K562 (cell line): ENCODE measurements at regions not wholly inside any gene's neighbourhood (a gene's known extent, or its start where the extent isn't known, plus 50 kb on each side); places are given as distances from the start of the nearest gene placed in this dataset.

Experiments used
- ATAC-seq: fragments of 200-7000 bp; cut with Tn5 transposase; 3 replicates; pipeline ENCODE4 v1.9.1; 2020; ENCODE audit warnings: moderate library complexity
- BruUV-seq: library from RNA; stranded (reverse); fragments of 400-500 nt; replicated peaks from 2 replicates; lab custom pipeline; 2021; lab: Mats Ljungman, UMichigan
- CTCF ChIA-PET: fragments of 300-600 bp; formaldehyde crosslinking; extraction: SDS; loops from one replicate; lab custom pipeline; 2021; ENCODE audit warnings: low intra/inter-chr PET ratio; lab: Yijun Ruan, JAX
- POLR2A ChIA-PET: fragments of 300-600, 350-650 bp; sonication (Branson Sonifier 250); formaldehyde crosslinking; extraction: SDS; loops from one replicate; lab custom pipeline; 2021; ENCODE audit warnings: antibody characterized with exemption, inconsistent platforms; lab: Yijun Ruan, JAX
- DNase-seq, 4 experiments: peaks; one replicate each; pipeline versions ENCODE4 v3.0.0 to v3.0.0-alpha.2; 2011 to 2018; ENCODE audit warnings: low spot score in 3 of 4, mixed read lengths in 3 of 4; ENCODE audit errors: extremely low read depth in 1 of 4
- FAIRE-seq: peaks from 2 replicates; lab custom pipeline; 2011; peaks lifted over from hg19 to GRCh38; lab: Jason Lieb, UNC
- H2AFZ ChIP-seq: 2 replicates; pipeline ENCODE4 v1.6.0; 2011; ENCODE audit warnings: low read depth, low read length, control low read depth, inconsistent platforms
- H3K27ac ChIP-seq: fragments of 200-600 bp; 3 replicates; pipeline ENCODE4 v1.8.0; 2011; ENCODE audit warnings: low read depth, mild to moderate bottlenecking, control low read depth, inconsistent platforms, low read length, moderate library complexity, mixed read lengths; ENCODE audit errors: extremely low read depth
- H3K27me3 ChIP-seq, 2 experiments: fragments of 300-600 bp in 1 of 2; 2 replicates in 1 of 2; 3 replicates in 1 of 2; pipeline versions ENCODE4 v1.6.0 to v1.8.0; 2011; ENCODE audit warnings: inconsistent platforms in 2 of 2, low read length in 2 of 2, mild to moderate bottlenecking in 1 of 2, mixed read lengths in 1 of 2, moderate library complexity in 1 of 2; ENCODE audit not compliant: control insufficient read depth in 2 of 2, insufficient read depth in 2 of 2
- H3K36me3 ChIP-seq: fragments of 300-600 bp; 3 replicates; pipeline ENCODE4 v1.8.0; 2011; ENCODE audit warnings: mild to moderate bottlenecking, low read length, inconsistent platforms; ENCODE audit not compliant: control insufficient read depth, insufficient read depth
- H3K4me1 ChIP-seq, 2 experiments: fragments of 200-600 bp in 1 of 2; replicated peaks in 1 of 2; 2 replicates in 1 of 2; 3 replicates in 1 of 2; pipeline versions ENCODE4 v1.5.1 to v1.8.0; 2011; ENCODE audit warnings: inconsistent platforms in 2 of 2, low read length in 2 of 2, mild to moderate bottlenecking in 1 of 2, mixed read lengths in 1 of 2, moderate library complexity in 1 of 2; ENCODE audit not compliant: control insufficient read depth in 2 of 2, insufficient read depth in 2 of 2
- H3K4me2 ChIP-seq: 2 replicates; pipeline ENCODE4 v1.6.1; 2011; ENCODE audit warnings: low read length, control low read depth, inconsistent platforms, mixed read lengths; ENCODE audit not compliant: insufficient read depth
- H3K4me3 ChIP-seq: fragments of 200-600 bp; sonication (generic), shearing (Covaris generic); 2 replicates; pipeline ENCODE4 v1.5.1; 2016; ENCODE audit warnings: control low read depth, inconsistent platforms
- H3K79me2 ChIP-seq: fragments of 200-600 bp; 3 replicates; pipeline ENCODE4 v1.8.0; 2011; ENCODE audit warnings: low read length, inconsistent platforms; ENCODE audit not compliant: control insufficient read depth, insufficient read depth
- H3K9ac ChIP-seq, 2 experiments: 2 replicates each; pipeline versions ENCODE4 v1.6.0 to v1.6.1; 2011; ENCODE audit warnings: low read depth in 2 of 2, low read length in 2 of 2, control low read depth in 1 of 2, inconsistent platforms in 1 of 2, mild to moderate bottlenecking in 1 of 2, mixed read lengths in 1 of 2; ENCODE audit not compliant: insufficient read depth in 1 of 2
- H3K9me1 ChIP-seq: one replicate; pipeline ENCODE4 v1.6.0; 2011; ENCODE audit warnings: inconsistent platforms, mild to moderate bottlenecking, low read length, moderate library complexity; ENCODE audit not compliant: control insufficient read depth, insufficient read depth
- H3K9me3 ChIP-seq: replicated peaks from 2 replicates; pipeline ENCODE4 v1.5.1; 2011; ENCODE audit warnings: low read depth, low read length, inconsistent platforms; ENCODE audit not compliant: control insufficient read depth, insufficient read depth
- H4K20me1 ChIP-seq: replicated peaks from 2 replicates; pipeline ENCODE4 v1.6.1; 2011; ENCODE audit warnings: low read length, inconsistent platforms, mixed read lengths; ENCODE audit not compliant: control insufficient read depth, insufficient read depth
- CHD2 ChIP-seq: IDR thresholded peaks from 2 replicates; pipeline ENCODE4 v1.6.1; 2011; ENCODE audit warnings: low read depth, low read length
- ETS2 ChIP-seq: IDR thresholded peaks from 2 replicates; pipeline ENCODE4 v1.6.1; 2016; ENCODE audit warnings: borderline replicate concordance, missing genetic modification characterization, mild to moderate bottlenecking, moderate library complexity, missing compliant biosample characterization; ENCODE audit not compliant: poor library complexity, severe bottlenecking
- GATAD2B ChIP-seq: fragments of 450-650 bp; IDR thresholded peaks from 2 replicates; pipeline ENCODE4 v1.6.1; 2017; ENCODE audit warnings: mild to moderate bottlenecking, borderline replicate concordance
- HEY1 ChIP-seq: fragments of 250-450 bp; sonication (Bioruptor Pico); IDR thresholded peaks from 2 replicates; pipeline ENCODE4 v1.5.0; 2020; ENCODE audit warnings: mild to moderate bottlenecking, moderate library complexity, borderline replicate concordance
- HNRNPH1 ChIP-seq: fragments of 200-400 bp; formaldehyde crosslinking; optimal IDR thresholded peaks from 2 replicates; pipeline ENCODE3; 2017; ENCODE audit warnings: low read depth, mild to moderate bottlenecking, low read length, moderate library complexity
- ILK ChIP-seq: fragments of 450-650 bp; IDR thresholded peaks from 2 replicates; pipeline ENCODE4 v1.6.1; 2016; ENCODE audit warnings: missing genetic modification characterization, low read depth, mild to moderate bottlenecking, missing compliant biosample characterization, moderate library complexity, borderline replicate concordance
- NR2C1 ChIP-seq, 2 experiments: fragments of 450-650 bp; IDR thresholded peaks; 2 replicates each; pipeline ENCODE4 v1.6.1; 2017; ENCODE audit warnings: mild to moderate bottlenecking in 2 of 2, antibody characterized with exemption in 1 of 2, inconsistent platforms in 1 of 2, missing compliant biosample characterization in 1 of 2, missing genetic modification characterization in 1 of 2
- POLR2A ChIP-seq: fragments of 450-650 bp; conservative IDR thresholded peaks from 2 replicates; pipeline ENCODE4 v1.6.1; 2016
- POLR2H ChIP-seq: IDR thresholded peaks from 2 replicates; pipeline ENCODE4 v1.6.1; 2016; ENCODE audit warnings: missing genetic modification characterization, low read depth, mild to moderate bottlenecking, control low read depth, missing compliant biosample characterization, moderate library complexity
- TCF7L2 ChIP-seq: fragments of 150-350 bp; IDR thresholded peaks from 2 replicates; pipeline ENCODE4 v1.6.1; 2016; ENCODE audit warnings: low read depth, mild to moderate bottlenecking, low read length, moderate library complexity
- ZBTB17 ChIP-seq: fragments of 450-650 bp; formaldehyde crosslinking; IDR thresholded peaks from 2 replicates; pipeline ENCODE4 v1.4.0; 2020; ENCODE audit warnings: mild to moderate bottlenecking
- ZNF764 ChIP-seq: fragments of 250-450 bp; sonication (Bioruptor Pico); IDR thresholded peaks from 2 replicates; pipeline ENCODE4 v1.4.0; 2020; ENCODE audit warnings: low read depth, mild to moderate bottlenecking, moderate library complexity
- WGBS: fragments of 100-300 bp; shearing (Covaris generic); methylation state at CpG from one replicate; pipeline ENCODE4 v1.1.6; 2016; ENCODE audit warnings: low coverage, mixed read lengths; ENCODE audit not compliant: insufficient coverage; ENCODE audit errors: missing lambda C conversion rate; 5-methylcytosine and 5-hydroxymethylcytosine counted together
- in situ Hi-C: fragments of 300-500 bp; cut with MboI; formaldehyde crosslinking; loops from 4 replicates; pipeline ENCODE4 v1.15.0; 2018; ENCODE audit warnings: inconsistent platforms, mixed read lengths
- intact Hi-C: fragments of 100-400 bp; cut with micrococcal nuclease; formaldehyde crosslinking; loops from 2 replicates; pipeline ENCODE4 v1.14.2; 2022
- TF ChIP-seq, protein P1 (sequence below): fragments of 250-450 bp; sonication (Bioruptor Pico); IDR thresholded peaks from 2 replicates; pipeline ENCODE4 v1.5.1; 2021; ENCODE audit warnings: mild to moderate bottlenecking
- TF ChIP-seq, protein P2 (sequence below): fragments of 250-450 bp; sonication (Bioruptor Pico); IDR thresholded peaks from 2 replicates; pipeline ENCODE4 v1.4.0; 2020; ENCODE audit warnings: mild to moderate bottlenecking, moderate library complexity, borderline replicate concordance

DNA sequence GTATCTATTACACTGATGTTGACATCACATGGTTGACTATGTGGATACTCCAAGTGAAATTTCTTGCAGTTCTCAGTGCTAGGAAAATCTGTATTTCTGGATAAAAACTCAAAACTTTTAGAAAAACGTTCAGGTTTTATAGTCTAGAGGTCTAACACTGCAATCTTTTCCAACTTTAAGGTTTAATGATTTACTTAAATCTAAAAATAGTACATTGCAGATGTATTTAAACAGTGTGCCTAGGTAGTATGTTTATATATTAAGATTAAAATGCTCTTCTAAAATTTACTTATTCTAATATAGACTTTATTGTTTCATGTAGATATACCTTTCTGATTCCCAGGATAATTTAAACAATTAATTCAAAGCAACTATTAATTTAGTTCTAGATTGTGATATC, 98.3 kb downstream of the SH3YL1 start (continued):
- TF ChIP-seq HNRNPH1: no peak
- TF ChIP-seq POLR2A: no peak
- no peak for TF ChIP-seq GATAD2B
- no peak for TF ChIP-seq NR2C1 (IDR thresholded peaks at IDR 0.05)
- no peak for TF ChIP-seq NR2C1 (tag; IDR thresholded peaks at IDR 0.05)
- TF ChIP-seq, protein P1, sequence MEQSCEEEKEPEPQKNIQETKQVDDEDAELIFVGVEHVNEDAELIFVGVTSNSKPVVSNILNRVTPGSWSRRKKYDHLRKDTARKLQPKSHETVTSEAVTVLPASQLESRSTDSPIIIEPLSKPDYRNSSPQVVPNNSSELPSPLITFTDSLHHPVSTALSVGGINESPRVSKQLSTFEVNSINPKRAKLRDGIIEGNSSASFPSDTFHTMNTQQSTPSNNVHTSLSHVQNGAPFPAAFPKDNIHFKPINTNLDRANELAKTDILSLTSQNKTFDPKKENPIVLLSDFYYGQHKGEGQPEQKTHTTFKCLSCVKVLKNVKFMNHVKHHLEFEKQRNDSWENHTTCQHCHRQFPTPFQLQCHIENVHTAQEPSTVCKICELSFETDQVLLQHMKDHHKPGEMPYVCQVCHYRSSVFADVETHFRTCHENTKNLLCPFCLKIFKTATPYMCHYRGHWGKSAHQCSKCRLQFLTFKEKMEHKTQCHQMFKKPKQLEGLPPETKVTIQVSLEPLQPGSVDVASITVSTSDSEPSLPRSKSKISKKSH: no peak
- TF ChIP-seq ETS2 (tag): no peak
- no peak for TF ChIP-seq CHD2
- TF ChIP-seq HEY1 (CRISPR knock-in tag): no peak

DNA sequence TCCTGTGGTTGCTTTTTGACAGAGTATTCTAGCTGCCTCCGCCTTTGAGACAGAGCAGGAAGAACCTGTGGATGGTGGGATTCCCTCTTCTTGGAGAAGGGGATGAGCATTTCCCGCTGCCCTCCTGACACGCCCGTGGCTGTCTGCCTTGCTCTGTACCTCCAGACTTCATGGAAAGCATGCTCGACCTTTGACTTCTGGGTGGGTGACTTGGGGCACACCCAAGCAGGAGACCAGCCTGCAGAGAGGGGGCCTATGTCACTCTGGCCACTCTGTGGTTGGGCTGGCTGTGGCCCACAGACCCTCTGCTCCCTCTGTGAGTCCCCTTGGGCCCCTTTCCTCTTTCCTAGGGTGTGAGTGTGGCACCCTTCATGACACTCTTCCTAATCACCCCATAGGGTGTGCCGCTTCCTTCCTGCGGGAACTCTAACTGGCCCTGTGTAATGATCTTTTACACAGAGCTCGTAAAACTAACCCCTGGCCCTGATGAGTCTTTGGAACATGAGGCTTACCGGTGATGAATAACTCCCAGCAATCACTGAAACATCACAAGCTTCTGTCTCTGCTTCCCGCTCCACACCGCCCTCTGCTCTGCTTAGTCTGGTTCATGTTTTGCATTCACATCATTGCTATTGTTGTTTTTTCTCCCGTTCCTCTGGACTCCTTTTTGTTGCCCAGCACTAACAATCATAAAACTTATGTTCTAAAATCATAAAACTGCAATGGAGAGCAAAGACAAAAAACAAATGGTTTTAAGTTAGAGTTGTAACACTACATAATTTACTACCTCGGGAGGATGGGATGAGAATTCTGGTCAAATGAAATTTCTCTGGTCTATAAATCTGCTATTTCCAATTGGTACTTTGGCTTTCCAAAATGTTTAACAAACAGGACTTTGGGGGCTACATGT, 101.1 kb downstream of the SH3YL1 start:
- H3K27me3 ChIP-seq: 0 out of 5 replicates have a peak, but pooled peaks cover 0 to 4% of the 10 kb centered on the region in 2 experiments
- no peak overlapping the region for H3K9ac ChIP-seq
- POLR2A ChIA-PET: no interaction called here
- DNase-seq: no peak
- H4K20me1 ChIP-seq: no peaks in the 10 kb centered on the region
- H3K27ac ChIP-seq: no peak overlapping the region
- no TSS peak for BruUV-seq
- FAIRE-seq: no peak
- H3K9me1 ChIP-seq: no peaks in the 10 kb centered on the region
- no peaks in the 10 kb centered on the region for H3K36me3 ChIP-seq
- in situ Hi-C loops: no loop called here
- no peak overlapping the region for H3K4me2 ChIP-seq
- H3K4me3 ChIP-seq: no peak overlapping the region
- no peak overlapping the region for H2AFZ ChIP-seq
- TF ChIP-seq POLR2H (tag) (no peak), ILK (tag) (no peak), ZBTB17 (CRISPR knock-in tag) (no peak), ZNF764 (no peak), TCF7L2 (no peak)
- TF ChIP-seq, protein P2, sequence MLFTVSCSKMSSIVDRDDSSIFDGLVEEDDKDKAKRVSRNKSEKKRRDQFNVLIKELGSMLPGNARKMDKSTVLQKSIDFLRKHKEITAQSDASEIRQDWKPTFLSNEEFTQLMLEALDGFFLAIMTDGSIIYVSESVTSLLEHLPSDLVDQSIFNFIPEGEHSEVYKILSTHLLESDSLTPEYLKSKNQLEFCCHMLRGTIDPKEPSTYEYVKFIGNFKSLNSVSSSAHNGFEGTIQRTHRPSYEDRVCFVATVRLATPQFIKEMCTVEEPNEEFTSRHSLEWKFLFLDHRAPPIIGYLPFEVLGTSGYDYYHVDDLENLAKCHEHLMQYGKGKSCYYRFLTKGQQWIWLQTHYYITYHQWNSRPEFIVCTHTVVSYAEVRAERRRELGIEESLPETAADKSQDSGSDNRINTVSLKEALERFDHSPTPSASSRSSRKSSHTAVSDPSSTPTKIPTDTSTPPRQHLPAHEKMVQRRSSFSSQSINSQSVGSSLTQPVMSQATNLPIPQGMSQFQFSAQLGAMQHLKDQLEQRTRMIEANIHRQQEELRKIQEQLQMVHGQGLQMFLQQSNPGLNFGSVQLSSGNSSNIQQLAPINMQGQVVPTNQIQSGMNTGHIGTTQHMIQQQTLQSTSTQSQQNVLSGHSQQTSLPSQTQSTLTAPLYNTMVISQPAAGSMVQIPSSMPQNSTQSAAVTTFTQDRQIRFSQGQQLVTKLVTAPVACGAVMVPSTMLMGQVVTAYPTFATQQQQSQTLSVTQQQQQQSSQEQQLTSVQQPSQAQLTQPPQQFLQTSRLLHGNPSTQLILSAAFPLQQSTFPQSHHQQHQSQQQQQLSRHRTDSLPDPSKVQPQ: no peak
- intact Hi-C loops: no loop called here
- H3K79me2 ChIP-seq: no peaks in the 10 kb centered on the region
- WGBS: 0% methylated on average over 13 of the region's 13 CpGs
- no peaks in the 10 kb centered on the region for H3K9me3 ChIP-seq
- CTCF ChIA-PET: no interaction called here
- no peaks in the 10 kb centered on the region for H3K4me1 ChIP-seq
- ATAC-seq: no peak
